AG04450 (cell line): ENCODE measurements at regions not wholly inside any gene's neighbourhood (a gene's known extent, or its start where the extent isn't known, plus 50 kb on each side); places are given as distances from the start of the nearest gene placed in this dataset.
"Not testable (repeated sequence)": the region's sequence is repeated elsewhere in the genome, so short reads cannot be mapped to it uniquely, and the experiment has no call there.

Source experiments
- CTCF ChIA-PET: fragments of 300-600, 350-600 bp; formaldehyde crosslinking; extraction: SDS; loops from one replicate; lab custom pipeline; 2022; ENCODE audit warnings: antibody characterized with exemption, inconsistent platforms; lab: Charles Lee
- POLR2A ChIA-PET: fragments of 350-600 bp; formaldehyde crosslinking; extraction: SDS; loops from one replicate; lab custom pipeline; 2021; ENCODE audit warnings: antibody characterized with exemption, inconsistent platforms; lab: Yijun Ruan, JAX
- DNase-seq: peaks from one replicate; pipeline ENCODE4 v3.0.0-alpha.2; 2011; ENCODE audit warnings: low read depth, low spot score
- H3K27ac ChIP-seq: one replicate; pipeline ENCODE4 v1.5.1; 2012; ENCODE audit warnings: low read depth, low read length, control low read depth
- H3K27me3 ChIP-seq: one replicate; pipeline ENCODE4 v1.6.0; 2012; ENCODE audit warnings: low read length; ENCODE audit not compliant: control insufficient read depth, insufficient read depth
- H3K4me3 ChIP-seq: 2 replicates; pipeline ENCODE4 v1.5.1; 2011; ENCODE audit warnings: mild to moderate bottlenecking, low read depth, low read length, control low read depth
- H3K9me3 ChIP-seq: 2 replicates; pipeline ENCODE4 v1.5.1; 2012; ENCODE audit warnings: low read length; ENCODE audit not compliant: control insufficient read depth, insufficient read depth

DNA sequence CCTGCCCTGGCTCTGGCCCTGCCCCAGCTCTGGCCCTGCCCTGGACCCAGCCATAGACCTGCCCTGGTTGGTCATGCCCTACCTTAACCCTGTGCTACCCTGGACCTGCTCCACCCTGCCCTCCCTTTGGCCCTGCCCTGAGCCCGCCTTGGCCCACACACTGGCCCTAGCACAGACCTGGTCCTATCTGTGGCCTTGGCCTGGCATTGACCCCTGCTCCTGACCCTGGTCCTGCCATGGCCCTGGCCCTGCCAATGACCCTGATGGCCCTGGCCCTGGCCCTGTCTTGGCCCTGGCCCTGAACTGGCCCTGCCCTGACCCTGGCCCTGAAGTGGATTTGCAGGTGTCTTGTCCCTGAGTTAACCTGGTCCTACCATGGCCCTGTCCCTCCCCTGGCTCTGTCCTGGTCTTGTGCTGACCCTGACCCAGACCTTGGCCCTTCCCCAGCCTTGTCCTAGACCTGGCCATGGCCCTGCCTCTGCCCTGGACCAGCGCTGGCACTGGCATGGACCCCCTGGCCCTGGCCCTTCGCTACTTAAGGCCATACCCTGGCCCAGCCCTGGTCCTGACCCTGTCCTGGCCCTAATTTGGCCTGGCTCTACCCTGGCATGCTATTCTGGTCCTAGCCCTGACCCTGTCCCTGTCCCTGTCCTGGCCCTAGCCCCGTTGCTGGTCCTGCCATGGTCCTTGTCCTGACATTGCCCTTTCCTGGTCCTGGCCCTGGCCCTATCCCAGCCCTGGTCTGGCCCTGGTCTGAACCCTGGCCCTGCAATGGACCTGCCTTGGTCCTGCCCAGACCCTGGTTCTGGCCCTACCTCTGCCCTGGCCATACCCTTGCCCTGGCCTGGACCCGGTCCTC, 253.7 kb downstream of the TP53TG3F start:
- POLR2A ChIA-PET, H3K4me3 ChIP-seq, CTCF ChIA-PET, H3K27ac ChIP-seq, H3K27me3 ChIP-seq, DNase-seq: not testable (repeated sequence)
- H3K9me3 ChIP-seq = peaks cover 41% of the 10 kb centered on the region

DNA sequence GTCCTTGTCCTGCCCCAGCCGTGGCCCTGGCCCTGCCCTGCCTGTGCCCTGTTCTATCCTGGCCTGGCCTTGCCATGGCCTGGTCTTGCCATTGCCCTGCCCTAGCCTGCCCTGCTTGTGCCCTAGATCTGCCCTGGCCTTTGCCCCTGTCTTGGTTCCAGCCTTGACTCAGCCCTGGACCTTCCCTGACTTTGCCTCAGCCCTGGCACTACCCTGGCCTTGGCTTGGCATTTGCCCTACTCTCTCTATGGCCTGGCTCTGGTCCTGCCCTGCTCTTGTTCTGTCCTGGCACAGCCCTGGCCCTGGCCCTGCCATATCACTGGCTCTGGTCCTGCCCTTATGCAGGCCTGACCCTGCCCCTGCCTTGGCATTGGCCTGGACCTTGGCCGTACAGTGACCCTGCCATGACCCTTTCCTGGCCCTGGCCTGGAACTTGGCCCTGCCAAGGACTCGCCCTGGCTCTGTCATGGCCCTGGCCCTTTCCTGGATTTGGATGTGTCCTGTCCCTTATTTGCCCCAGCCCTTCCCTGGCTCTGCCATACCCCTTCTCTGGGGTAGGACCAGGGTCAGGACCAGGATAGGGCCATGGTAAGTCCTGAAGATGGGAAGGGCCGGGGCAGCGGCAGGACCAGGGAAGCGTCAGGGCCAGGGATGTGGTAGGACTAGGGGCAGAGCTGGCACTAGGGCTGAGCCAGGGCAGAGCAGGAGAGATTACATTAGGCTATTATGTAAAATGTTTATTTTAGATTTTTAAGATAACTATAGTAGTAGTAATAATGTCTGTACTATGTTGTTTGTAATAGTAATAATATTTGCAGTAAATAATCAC, 254.5 kb downstream of the TP53TG3F start:
- H3K4me3 ChIP-seq, CTCF ChIA-PET, POLR2A ChIA-PET: not testable (repeated sequence)

DNA sequence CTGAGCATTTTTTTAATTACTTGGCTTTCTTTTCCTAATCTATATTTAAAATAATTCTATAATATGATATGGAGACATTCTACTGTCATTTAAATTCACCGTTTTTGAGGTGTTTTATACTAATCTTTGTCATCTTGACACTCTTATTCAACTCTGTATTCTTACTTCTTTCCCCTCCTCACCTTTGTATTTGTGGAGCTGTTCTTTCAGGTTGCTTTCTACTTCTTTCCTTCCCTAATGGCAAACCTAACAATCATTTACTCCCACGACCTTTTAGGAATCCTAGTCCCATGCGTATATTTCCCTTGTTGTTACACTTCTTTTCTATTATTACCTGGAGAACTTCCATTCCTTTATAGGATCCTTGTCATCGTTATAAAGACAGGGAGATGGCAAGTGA, 271.8 kb downstream of the TP53TG3F start:
- DNase-seq, H3K4me3 ChIP-seq, POLR2A ChIA-PET, H3K9me3 ChIP-seq, CTCF ChIA-PET, H3K27ac ChIP-seq, H3K27me3 ChIP-seq: not testable (repeated sequence)

More for the DNA sequence above, 254.5 kb downstream of the TP53TG3F start:
- H3K27me3 ChIP-seq, DNase-seq, H3K27ac ChIP-seq: not testable (repeated sequence)
- peaks cover 41% of the 10 kb centered on the region for H3K9me3 ChIP-seq

DNA sequence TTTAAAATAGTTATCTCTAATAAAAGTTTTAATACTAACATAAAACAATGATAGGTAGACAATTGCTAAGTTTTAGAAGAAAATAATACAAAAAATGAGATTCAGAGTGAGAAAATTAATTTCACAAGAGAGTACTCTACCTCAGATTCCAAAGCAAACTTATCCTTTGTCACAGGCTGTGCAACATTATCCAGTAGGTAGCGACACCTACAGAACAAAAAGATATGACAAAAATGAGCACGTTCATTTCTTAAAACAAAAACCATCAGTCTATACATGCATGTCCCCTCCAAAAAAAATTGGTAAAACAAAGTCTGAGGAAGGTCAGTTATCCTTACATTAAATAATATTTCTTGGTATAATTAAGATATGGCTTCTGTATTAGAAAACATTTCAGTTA, 275.2 kb downstream of the TP53TG3F start:
- H3K27me3 ChIP-seq, H3K4me3 ChIP-seq, CTCF ChIA-PET, DNase-seq, POLR2A ChIA-PET, H3K27ac ChIP-seq, H3K9me3 ChIP-seq: not testable (repeated sequence)

DNA sequence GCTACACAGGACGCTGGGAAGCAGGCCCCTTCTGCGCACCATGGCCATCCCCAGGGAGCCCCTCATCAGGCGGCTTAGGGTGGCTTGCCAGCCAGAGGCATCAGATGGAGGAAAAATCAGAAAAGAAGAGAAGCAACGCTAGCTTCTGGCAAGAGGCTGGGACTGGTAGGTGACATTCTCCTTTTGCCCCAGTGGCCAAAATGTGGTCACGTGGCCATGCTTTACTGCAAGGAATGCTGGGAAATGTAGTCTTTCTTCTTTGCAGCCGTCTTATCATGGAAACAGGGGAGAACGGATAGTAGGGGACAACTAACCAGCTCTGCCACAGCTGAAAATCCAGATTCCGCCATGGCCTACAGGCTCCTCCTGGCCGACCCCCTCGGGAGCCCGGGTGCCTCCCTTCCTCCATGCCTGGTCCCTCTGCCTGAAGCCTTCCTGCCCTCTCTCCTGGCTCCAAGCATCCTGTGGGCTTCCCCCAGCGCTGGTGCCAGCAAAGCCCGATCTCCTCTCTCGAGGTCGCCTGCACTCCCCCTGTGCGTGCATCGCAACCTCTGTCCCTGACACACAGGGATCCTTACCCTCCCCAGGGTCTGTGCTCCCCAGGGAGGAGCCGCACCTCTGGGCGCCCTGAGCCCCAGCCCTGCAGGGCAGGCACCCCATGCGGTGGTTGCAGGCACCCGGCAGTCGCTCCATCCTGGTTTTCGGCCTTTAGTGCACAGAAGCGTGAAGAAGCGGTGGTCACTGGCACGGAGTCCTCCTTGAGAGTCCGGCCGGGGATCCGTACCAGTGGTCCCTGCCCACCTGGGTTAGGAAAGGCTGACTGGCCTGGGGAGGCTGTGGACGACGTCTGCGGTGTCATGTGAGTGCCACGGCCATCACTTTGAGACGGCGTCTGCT, 307.7 kb downstream of the TP53TG3F start:
- POLR2A ChIA-PET, H3K27me3 ChIP-seq, DNase-seq, H3K4me3 ChIP-seq, H3K27ac ChIP-seq, CTCF ChIA-PET: not testable (repeated sequence)
- peaks cover 13% of the 10 kb centered on the region for H3K9me3 ChIP-seq

DNA sequence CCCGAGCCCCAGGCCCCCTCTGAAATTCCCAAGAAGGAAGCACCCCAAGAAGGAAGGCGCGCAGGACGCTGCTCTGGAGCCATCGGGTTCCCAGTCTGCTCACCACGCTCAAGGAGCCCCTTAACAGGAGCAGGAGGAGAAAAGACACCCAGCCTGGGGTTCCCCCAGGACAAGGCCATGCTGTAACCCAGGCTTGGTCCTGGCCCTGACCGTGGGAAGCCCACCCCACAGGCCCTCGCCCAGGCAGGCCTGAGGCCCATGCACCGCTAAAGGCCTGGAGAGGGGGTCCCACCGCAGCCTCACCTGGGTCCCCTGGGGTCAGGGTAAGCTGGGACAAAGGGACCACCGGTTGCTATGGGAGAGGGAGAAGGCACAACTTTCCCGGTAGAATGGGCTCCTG, 309.3 kb downstream of the TP53TG3F start:
- POLR2A ChIA-PET, CTCF ChIA-PET, H3K4me3 ChIP-seq, H3K27me3 ChIP-seq, H3K27ac ChIP-seq, DNase-seq: not testable (repeated sequence)
- H3K9me3 ChIP-seq = peaks cover 13% of the 10 kb centered on the region

DNA sequence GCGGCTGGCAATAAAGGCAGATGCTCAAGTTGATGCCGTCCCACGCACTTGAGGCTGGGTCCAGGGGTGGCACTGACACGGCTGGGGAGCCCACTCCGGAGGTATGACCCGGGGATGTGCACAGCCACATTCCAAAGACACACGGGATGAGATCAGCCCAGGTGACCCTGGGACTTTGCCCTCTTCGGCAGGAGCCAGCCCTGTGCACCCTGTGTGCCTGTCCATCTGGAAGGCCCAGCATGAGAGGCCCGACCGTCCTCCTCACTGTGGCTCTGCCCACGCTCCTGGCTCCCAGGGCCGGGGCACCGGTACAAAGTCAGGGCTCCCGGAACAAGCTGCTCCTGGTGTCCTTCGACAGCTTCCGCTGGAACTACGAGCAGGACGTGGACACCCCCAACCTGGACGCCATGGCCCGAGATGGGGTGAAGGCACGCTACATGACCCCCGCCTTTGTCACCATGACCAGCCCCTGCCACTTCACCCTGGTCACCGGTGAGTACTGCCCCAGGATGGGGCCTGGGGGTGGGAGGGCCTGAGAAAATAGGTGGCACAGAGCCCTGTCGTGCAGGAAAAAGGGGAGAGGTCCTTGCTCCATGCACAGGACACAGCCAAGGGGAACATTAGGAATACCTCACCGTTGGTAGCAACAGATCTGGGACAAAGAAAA, 309.9 kb downstream of the TP53TG3F start:
- CTCF ChIA-PET, H3K27me3 ChIP-seq, H3K27ac ChIP-seq, DNase-seq, H3K4me3 ChIP-seq, POLR2A ChIA-PET: not testable (repeated sequence)
- H3K9me3 ChIP-seq = peaks cover 13% of the 10 kb centered on the region

DNA sequence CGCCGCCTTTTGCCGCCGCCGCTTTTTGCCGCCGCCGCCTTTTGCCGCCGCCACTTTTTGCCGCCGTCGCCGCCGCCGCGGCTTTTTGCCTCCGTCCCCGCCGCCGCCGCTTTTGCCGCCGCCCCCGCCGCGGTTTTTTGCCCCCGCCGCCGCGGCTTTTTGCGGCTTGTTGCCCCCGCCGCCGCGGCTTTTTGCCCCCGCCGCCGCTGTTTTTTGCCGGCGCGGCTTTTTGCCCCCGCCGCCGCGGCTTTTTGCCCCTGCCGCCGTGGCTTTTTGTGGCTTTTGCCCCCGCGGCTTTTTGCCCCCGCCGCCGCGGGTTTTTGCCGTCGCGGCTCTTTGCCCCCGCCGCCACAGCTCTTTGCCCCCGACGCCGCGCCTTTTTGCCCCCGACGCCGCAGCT, 311.1 kb downstream of the TP53TG3F start:
- H3K27ac ChIP-seq, H3K27me3 ChIP-seq, POLR2A ChIA-PET, H3K4me3 ChIP-seq, CTCF ChIA-PET, DNase-seq: not testable (repeated sequence)
- peaks cover 13% of the 10 kb centered on the region for H3K9me3 ChIP-seq

DNA sequence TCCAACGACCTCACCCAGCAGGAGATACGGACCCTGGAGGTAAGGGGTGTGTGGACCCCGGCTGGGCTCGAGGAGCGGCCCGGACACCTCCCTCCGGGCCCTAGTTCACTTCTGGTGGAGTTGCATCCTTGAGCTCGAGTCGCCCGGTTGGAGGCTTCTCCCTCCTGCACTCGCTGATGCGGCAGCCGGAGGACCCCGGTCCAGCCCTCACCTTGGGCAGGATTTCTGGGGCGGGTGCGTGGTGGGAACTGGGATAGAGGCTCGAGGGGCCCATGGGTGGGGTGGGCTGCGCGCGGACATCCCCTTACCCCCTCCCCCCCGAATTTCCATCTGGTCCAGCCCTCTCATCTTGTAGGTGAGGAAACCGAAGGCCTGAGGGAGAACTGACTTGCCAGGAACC, 311.8 kb downstream of the TP53TG3F start:
- H3K27ac ChIP-seq, H3K4me3 ChIP-seq, CTCF ChIA-PET, POLR2A ChIA-PET, H3K27me3 ChIP-seq, DNase-seq: not testable (repeated sequence)
- peaks cover 13% of the 10 kb centered on the region for H3K9me3 ChIP-seq

DNA sequence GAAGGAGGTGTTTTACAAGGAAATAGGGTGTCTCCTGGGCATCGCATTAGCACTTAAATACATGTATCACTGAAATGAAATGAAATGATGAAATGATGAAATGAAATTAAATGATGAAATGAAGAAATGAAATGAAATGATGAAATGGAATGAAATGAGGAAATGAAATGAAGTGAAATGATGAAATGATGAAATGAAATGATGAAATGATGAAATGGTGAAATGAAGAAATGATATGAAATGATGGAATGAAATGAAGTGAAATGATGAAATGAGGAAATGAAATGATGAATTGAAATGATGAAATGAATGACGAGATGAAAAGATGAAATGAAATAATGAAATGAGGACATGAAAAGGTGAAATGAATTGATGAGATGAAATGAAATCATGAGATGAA, 314.6 kb downstream of the TP53TG3F start:
- POLR2A ChIA-PET, DNase-seq, H3K9me3 ChIP-seq, CTCF ChIA-PET, H3K27me3 ChIP-seq, H3K27ac ChIP-seq, H3K4me3 ChIP-seq: not testable (repeated sequence)

DNA sequence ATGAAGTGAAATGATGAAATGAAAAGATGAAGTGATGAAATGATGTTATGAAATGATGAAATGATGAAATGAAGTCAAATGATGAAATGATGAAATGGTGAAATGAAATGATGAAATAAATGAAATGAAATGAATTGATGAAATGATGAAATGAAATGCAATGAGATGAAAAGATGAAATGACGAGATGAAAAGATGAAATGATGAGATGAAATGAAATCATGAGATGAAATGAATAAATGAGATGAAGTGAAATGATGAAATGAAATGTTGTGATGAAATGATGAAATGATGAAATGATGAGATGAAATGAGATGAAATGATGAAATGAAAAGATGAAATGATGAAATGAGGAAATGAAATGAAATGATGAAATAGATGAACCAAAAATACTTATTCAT, 315.3 kb downstream of the TP53TG3F start:
- H3K27me3 ChIP-seq, DNase-seq, H3K9me3 ChIP-seq, POLR2A ChIA-PET, H3K4me3 ChIP-seq, H3K27ac ChIP-seq, CTCF ChIA-PET: not testable (repeated sequence)
